ENCODE measurements at regions not wholly inside any gene's neighbourhood (a gene's known extent, or its start where the extent isn't known, plus 50 kb on each side); places are given as distances from the start of the nearest gene placed in this dataset.
"Not testable (repeated sequence)": the region's sequence is repeated elsewhere in the genome, so short reads cannot be mapped to it uniquely, and the experiment has no call there.

DNA sequence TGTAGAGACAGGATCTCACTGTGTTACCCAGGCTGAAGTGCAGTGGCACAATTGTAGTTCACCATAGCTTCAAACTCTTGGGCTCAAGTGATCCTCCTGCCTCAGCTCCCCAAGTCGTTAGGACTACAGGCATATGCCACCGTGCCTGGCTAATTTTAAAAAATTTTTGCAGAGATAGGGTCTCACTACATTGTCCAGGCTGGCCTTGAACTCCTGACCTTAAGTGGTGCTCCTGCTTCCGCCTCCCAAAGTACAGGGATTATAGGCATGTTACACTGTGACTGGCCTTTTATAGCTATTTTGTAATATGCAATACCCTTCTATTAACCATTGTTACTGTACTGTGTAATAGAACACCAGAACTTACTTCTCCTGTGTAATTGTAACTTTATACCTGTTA lies 139.3 kb upstream of the ZNF267 start:
- no peak for DNase-seq

DNA sequence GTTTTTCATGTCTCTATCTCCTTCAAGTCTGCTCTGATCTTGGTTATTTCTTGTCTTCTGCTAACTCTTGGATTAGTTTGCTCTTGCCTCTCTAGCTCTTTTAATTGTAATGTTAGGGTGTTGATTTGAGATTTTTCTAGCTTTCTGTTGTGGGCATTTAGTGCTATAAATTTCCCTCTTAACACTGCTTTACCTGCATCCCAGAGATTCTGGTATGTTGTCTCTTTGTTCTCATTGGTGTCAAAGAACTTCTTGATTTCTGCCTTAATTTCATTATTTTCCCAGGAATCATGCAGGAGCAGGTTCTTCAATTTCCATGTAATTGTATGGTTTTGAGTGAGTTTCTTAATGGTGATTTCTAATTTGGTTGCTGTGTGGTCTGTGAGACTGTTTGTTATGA lies 128.5 kb upstream of the ZNF267 start:
- DNase-seq, result not testable (repeated sequence)

DNA sequence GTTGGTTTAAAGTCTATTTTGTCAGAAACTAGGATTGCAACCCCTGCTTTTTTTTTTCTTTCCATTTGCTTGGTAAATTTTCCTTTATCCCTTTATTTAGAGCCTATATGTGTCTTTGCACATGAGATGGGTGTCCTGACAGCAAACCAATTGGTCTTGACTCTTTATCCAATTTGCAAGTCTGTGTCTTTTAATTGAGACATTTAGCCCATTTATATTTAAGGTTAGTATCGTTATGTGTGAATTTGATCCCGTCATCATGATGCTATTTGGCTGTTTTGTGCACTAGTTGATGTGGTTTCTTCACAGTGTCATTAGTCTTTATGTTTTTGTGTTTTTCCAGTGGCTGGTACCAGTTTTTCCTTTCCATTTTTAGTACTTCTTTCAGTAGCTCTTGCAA lies 127.7 kb upstream of the ZNF267 start:
- no peak for DNase-seq

DNA sequence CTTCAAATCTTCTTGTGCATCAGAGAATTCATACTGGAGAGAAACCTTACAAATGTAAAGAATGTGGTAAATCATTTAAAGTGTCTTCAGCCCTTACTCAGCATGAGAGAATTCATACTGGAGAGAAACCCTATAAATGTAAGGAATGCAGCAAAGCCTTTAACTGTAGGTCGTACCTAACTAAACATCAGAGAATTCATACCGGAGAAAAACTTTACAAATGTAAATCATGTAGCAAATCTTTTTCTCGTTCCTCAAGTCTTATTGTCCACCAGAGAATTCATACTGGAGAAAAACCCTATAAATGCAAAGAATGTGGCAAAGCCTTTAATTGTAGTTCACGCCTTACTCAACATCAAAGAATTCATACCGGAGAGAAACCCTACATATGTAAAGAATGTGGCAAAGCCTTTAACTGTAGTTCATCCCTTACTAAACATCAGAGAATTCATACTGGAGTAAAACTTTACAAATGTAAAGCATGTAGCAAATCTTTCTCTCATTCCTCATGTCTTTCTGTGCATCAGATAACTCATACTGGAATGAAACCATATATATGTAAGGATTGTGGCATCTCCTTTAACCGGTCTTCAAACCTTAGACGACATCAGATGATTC lies 118.5 kb upstream of the ZNF267 start:
- DNase-seq, result no peak

DNA sequence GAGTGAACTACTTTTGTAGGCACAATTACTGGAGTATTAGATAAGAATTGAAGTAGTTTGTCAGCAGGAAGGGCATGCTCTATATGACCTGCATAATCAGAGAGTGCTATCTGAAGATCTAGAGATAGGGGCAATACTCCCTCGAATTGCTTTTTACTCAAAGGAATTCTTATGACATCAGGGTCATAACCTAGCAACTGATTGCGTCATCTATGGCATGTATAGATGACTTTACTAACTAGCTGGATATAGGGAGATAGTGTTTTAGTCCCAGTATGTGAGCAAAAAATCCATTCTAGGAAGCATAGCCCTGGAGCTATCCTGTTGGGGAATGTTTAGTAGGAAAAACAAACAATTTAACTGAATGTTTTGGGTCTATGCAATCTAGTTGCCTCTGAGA lies 109.5 kb upstream of the ZNF267 start:
- DNase-seq, result no peak

DNA sequence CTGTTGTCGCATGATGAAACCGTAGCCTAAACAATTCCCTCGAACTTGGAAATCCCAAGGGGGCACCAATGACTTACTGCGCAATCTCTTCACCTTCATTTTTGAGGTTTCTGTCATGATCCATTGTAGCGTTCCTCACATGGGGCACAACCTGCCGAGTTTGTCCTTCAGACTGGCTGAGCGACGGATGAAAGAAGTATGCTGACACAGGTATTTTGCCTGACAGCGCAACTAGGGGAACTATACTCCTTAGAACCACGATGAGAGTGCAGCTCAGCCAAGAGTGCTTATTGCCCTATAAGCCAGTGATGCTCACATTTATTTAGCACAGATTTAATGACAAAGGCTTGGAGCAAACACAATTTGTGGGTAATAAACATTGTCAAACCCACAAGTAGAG lies 106.3 kb upstream of the ZNF267 start:
- DNase-seq, result no peak

DNA sequence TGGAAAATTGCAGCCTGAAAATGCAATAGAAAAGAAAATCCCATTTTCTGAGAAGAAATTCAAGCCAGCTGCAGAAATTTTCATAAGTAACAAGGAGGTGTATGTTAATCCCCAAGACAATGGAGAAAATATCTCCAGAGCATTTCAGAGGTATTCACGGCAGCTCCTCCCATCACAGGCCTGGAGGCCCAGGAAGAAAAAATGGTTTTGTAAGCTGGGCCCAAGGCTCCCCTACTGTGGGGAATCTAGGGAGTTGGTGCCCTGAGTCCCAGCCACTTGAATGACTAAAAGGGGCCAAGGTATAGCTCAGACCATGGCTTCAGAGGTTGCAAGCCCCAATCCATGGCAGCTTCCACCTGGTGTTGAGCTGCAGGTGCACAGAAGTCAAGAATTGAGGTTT lies 93.3 kb upstream of the ZNF267 start:
- no peak for DNase-seq

DNA sequence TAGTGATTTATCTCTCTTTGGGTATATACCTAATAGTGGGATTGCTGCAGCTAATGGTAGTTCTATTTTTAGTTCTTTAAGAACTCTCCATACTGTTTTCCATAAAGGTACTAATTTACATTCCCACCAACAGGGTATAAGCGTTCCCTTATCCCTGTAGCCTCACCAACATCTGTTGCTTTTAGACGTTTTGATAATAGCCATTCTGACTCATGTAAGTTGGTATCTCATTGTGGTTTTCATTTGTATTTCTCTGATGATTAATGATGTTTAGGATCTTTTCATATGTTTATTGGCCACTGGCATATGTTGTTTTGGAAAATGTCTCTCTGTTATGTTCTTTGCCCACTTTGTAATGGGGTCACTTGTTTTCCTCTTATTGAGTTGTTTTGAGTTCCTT lies 88.5 kb upstream of the ZNF267 start:
- no peak for DNase-seq

DNA sequence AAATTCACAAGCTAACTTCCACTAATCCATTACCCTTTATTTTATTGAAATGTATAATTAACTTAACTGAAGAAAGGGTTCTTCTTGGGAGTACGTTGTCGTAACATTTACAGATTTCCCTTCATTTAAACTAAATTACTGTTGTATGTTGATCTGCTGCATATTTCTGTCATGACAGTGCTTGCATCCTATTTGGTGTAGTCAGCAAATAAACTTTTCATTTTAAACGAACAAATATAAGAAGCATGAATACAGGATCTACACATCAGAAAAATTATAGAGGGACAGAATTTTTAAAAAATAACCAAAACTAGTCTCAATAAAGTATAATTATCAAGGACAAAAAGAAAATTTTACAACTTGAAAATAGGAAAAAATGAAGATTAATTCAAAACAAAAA lies 66.5 kb upstream of the ZNF267 start:
- no peak for DNase-seq

DNA sequence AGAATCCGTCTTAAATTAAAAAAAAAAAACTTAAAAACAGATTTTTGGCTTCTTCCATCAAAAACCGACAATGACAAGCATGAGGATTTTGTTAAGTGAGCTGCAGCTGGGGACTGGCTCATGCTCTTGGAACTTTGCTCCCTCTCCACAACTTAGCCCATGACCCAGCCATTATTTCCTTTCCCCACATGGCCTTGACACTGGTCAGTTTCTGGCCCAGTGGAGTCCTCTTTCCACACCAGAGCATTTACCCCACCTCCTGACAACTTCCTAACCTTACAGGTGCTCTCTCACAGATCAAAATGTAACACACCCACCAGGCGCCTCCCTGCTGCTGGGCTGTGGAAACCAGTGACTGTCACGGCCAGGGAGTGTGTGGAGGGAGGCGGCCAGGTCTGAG lies 62.7 kb upstream of the ZNF267 start:
- no peak for DNase-seq

DNA sequence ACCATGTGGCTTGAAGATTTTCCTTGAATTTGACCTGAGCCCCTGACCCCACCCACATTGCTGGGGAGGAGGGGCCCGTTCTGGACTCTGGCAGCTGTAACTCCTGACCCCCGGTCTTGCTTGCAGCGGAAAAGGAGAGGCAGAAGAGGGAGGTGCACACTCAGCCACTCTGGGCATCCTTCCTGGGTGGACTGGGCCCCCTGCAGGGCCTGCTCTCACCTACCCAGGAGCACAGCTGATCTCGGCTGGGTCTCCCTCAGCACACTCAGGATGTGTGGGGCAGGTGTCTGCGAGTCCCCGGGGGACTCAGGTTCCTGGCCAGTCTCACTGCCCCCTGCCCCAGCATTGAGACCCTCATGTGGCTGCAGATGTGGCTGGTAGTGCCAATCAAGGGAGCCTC lies 57.5 kb upstream of the ZNF267 start:
- DNase-seq, result not testable (repeated sequence)

DNA sequence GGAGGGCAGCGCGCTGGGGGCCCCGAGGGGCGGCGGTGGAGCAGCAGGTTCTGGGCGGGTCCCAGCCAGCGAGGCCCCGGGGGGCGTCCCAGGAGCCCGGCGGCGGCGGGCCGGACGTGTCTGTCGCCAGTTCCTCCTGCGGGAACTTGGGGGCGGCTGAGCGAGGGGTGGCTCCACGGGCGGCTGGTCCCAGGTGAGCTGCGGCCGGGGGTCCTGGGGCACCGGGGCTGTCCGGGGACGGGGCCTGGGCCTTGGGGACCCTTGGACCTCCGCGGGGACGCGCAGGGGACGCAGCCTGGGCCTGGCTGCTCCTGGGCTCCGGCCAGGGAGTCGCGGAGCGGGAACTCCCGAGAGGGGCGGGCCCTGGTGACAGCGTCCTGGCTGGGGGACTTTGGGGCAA lies 54.2 kb upstream of the ZNF267 start:
- no peak for DNase-seq

DNA sequence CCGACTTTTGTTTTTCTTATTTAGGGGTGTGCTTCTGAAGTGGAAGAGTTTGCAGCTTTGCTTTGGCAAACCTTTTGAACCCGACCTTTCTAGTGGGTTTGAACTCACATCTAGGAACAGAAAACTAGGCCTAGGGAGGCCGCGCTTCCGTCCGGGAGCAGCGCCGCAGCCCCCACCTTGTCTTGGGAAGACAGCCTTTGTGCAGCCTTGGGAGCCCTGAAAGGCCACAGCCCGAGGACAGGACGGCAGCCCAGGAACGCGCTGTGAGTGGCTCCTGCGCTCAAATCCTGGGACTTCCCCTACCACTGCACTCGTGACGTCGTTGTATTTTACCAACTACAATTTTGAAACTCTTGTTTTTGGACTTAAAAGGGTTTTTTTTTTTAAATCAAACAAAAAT lies 53.7 kb upstream of the ZNF267 start:
- DNase-seq, result no peak
